ENCODE measurements at regions not wholly inside any gene's neighbourhood (a gene's known extent, or its start where the extent isn't known, plus 50 kb on each side); places are given as distances from the start of the nearest gene placed in this dataset.

DNA sequence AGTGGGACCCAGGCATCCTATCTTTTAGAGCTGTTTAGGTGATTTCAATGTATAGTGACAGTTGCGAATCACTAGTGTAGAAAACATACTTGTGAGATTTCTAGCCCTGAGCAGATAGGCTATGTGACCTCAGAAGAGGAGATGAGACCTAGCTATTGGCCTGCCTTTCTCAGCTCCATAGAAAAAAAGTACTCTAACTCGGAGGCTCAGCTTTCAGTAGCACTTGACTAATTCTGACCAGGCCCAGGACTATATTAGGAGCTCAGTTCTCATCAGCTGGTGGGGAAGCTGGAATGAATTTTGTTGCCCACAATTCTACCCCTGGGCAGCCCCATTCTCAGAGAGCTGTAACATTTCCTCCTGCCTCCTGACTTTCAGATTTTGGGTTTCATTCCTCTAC, 179.9 kb upstream of the NAMPT start:
- no peak for ATAC-seq

DNA sequence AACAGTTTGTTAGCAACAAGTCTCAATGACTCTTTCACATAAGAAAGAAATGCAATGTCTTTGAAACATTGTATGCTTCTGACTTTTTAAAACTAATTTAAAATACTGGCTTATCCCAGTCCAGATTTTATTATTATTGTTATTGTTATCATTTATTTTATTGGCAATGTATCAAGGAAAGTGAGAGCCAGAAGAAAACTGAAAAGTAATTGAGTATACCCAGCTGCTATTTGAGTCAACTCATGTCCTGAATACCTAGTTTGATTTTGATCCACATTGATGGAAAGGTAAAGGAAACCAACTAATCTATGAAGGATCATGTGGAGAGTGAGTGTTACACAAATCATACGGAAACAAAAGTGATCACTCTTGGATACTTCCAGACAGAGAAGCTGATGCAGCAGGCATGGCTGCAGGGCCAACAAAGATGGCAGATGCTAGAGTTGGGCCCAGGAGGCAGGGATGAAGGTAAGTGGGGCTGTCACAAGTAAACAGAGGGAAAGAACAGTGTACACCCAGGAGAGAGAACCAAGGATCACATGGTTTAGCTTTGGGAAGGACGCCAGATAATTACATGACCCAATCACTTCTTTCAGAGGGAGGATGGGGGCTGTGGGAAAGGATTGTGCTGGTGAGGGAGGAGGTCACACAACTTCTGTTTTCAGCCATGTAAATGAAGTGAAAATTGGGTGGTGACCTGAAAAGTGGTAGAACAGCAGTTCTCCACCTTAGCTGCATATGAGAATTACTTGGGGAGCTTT, 179.2 kb upstream of the NAMPT start:
- no peak for TF ChIP-seq ZC3H10 (CRISPR knock-in tag; IDR thresholded peaks at IDR 0.05)
- no peak for TF ChIP-seq ZFP3 (CRISPR knock-in tag; IDR thresholded peaks at IDR 0.05)
- TF ChIP-seq, protein P1, sequence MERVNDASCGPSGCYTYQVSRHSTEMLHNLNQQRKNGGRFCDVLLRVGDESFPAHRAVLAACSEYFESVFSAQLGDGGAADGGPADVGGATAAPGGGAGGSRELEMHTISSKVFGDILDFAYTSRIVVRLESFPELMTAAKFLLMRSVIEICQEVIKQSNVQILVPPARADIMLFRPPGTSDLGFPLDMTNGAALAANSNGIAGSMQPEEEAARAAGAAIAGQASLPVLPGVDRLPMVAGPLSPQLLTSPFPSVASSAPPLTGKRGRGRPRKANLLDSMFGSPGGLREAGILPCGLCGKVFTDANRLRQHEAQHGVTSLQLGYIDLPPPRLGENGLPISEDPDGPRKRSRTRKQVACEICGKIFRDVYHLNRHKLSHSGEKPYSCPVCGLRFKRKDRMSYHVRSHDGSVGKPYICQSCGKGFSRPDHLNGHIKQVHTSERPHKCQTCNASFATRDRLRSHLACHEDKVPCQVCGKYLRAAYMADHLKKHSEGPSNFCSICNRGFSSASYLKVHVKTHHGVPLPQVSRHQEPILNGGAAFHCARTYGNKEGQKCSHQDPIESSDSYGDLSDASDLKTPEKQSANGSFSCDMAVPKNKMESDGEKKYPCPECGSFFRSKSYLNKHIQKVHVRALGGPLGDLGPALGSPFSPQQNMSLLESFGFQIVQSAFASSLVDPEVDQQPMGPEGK (CRISPR knock-in tag; IDR thresholded peaks at IDR 0.05; ENCODE audit: borderline replicate concordance) = no peak
- TF ChIP-seq PPARA (CRISPR knock-in tag; IDR thresholded peaks at IDR 0.05; ENCODE audit: borderline replicate concordance) = no peak
- no peak for TF ChIP-seq ESRRG (CRISPR knock-in tag; IDR thresholded peaks at IDR 0.05)
- TF ChIP-seq, protein P2, sequence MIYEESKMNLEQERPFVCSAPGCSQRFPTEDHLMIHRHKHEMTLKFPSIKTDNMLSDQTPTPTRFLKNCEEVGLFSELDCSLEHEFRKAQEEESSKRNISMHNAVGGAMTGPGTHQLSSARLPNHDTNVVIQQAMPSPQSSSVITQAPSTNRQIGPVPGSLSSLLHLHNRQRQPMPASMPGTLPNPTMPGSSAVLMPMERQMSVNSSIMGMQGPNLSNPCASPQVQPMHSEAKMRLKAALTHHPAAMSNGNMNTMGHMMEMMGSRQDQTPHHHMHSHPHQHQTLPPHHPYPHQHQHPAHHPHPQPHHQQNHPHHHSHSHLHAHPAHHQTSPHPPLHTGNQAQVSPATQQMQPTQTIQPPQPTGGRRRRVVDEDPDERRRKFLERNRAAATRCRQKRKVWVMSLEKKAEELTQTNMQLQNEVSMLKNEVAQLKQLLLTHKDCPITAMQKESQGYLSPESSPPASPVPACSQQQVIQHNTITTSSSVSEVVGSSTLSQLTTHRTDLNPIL (CRISPR knock-in tag; IDR thresholded peaks at IDR 0.05; ENCODE audit: low read depth) = no peak
- no peak for TF ChIP-seq ZFP30 (CRISPR knock-in tag; IDR thresholded peaks at IDR 0.05)
- ATAC-seq = no peak

More for the DNA sequence above, 179.9 kb upstream of the NAMPT start:
- TF ChIP-seq, protein P3, sequence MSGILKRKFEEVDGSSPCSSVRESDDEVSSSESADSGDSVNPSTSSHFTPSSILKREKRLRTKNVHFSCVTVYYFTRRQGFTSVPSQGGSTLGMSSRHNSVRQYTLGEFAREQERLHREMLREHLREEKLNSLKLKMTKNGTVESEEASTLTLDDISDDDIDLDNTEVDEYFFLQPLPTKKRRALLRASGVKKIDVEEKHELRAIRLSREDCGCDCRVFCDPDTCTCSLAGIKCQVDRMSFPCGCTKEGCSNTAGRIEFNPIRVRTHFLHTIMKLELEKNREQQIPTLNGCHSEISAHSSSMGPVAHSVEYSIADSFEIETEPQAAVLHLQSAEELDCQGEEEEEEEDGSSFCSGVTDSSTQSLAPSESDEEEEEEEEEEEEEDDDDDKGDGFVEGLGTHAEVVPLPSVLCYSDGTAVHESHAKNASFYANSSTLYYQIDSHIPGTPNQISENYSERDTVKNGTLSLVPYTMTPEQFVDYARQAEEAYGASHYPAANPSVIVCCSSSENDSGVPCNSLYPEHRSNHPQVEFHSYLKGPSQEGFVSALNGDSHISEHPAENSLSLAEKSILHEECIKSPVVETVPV (CRISPR knock-in tag; IDR thresholded peaks at IDR 0.05) = no peak
- no peak for TF ChIP-seq PPARA (CRISPR knock-in tag; IDR thresholded peaks at IDR 0.05; ENCODE audit: borderline replicate concordance)
- no peak for TF ChIP-seq ESRRG (CRISPR knock-in tag; IDR thresholded peaks at IDR 0.05)
- no peak for TF ChIP-seq ZNF565 (CRISPR knock-in tag; conservative IDR thresholded peaks at IDR 0.05; ENCODE audit: low read depth)
- no peak for TF ChIP-seq BACH2 (CRISPR knock-in tag; IDR thresholded peaks at IDR 0.05; ENCODE audit: borderline replicate concordance)
- TF ChIP-seq TOX (CRISPR knock-in tag; IDR thresholded peaks at IDR 0.05; ENCODE audit: borderline replicate concordance) = no peak
- TF ChIP-seq, protein P1 (CRISPR knock-in tag; IDR thresholded peaks at IDR 0.05; ENCODE audit: borderline replicate concordance) = no peak
- TF ChIP-seq ZC3H10 (CRISPR knock-in tag; IDR thresholded peaks at IDR 0.05) = no peak
- TF ChIP-seq, protein P4, sequence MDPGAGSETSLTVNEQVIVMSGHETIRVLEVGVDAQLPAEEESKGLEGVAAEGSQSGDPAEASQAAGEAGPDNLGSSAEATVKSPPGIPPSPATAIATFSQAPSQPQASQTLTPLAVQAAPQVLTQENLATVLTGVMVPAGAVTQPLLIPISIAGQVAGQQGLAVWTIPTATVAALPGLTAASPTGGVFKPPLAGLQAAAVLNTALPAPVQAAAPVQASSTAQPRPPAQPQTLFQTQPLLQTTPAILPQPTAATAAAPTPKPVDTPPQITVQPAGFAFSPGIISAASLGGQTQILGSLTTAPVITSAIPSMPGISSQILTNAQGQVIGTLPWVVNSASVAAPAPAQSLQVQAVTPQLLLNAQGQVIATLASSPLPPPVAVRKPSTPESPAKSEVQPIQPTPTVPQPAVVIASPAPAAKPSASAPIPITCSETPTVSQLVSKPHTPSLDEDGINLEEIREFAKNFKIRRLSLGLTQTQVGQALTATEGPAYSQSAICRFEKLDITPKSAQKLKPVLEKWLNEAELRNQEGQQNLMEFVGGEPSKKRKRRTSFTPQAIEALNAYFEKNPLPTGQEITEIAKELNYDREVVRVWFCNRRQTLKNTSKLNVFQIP (CRISPR knock-in tag; IDR thresholded peaks at IDR 0.05; ENCODE audit: borderline replicate concordance, low read depth) = no peak
- TF ChIP-seq, protein P2 (CRISPR knock-in tag; IDR thresholded peaks at IDR 0.05; ENCODE audit: low read depth) = no peak
- no peak for TF ChIP-seq ZNF70 (CRISPR knock-in tag; IDR thresholded peaks at IDR 0.05)
- no peak for TF ChIP-seq OSR1 (CRISPR knock-in tag; IDR thresholded peaks at IDR 0.05)
- no peak for TF ChIP-seq ZNF8 (CRISPR knock-in tag; IDR thresholded peaks at IDR 0.05)
- no peak for TF ChIP-seq GLIS3 (CRISPR knock-in tag; IDR thresholded peaks at IDR 0.05)
- TF ChIP-seq TCF4 (CRISPR knock-in tag; IDR thresholded peaks at IDR 0.05; ENCODE audit: borderline replicate concordance) = no peak
- TF ChIP-seq, protein P5, sequence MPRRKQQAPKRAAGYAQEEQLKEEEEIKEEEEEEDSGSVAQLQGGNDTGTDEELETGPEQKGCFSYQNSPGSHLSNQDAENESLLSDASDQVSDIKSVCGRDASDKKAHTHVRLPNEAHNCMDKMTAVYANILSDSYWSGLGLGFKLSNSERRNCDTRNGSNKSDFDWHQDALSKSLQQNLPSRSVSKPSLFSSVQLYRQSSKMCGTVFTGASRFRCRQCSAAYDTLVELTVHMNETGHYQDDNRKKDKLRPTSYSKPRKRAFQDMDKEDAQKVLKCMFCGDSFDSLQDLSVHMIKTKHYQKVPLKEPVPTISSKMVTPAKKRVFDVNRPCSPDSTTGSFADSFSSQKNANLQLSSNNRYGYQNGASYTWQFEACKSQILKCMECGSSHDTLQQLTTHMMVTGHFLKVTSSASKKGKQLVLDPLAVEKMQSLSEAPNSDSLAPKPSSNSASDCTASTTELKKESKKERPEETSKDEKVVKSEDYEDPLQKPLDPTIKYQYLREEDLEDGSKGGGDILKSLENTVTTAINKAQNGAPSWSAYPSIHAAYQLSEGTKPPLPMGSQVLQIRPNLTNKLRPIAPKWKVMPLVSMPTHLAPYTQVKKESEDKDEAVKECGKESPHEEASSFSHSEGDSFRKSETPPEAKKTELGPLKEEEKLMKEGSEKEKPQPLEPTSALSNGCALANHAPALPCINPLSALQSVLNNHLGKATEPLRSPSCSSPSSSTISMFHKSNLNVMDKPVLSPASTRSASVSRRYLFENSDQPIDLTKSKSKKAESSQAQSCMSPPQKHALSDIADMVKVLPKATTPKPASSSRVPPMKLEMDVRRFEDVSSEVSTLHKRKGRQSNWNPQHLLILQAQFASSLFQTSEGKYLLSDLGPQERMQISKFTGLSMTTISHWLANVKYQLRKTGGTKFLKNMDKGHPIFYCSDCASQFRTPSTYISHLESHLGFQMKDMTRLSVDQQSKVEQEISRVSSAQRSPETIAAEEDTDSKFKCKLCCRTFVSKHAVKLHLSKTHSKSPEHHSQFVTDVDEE (CRISPR knock-in tag; IDR thresholded peaks at IDR 0.05) = no peak

Data from SK-N-SH treated with all-trans-retinoic acid at 6 μM for 48 hours (cell line).